Activated naive CD8-positive, alpha-beta T cell (primary cell): ENCODE measurements at regions not wholly inside any gene's neighbourhood (a gene's known extent, or its start where the extent isn't known, plus 50 kb on each side); places are given as distances from the start of the nearest gene placed in this dataset.

Source experiments
- H3K27ac Mint-ChIP-seq: one replicate; pipeline ENCODE4 v1.8.0; 2021; ENCODE audit warnings: mixed read lengths
- H3K27me3 Mint-ChIP-seq: one replicate; pipeline ENCODE4 v1.8.0; 2021; ENCODE audit warnings: mixed read lengths
- H3K36me3 Mint-ChIP-seq: one replicate; pipeline ENCODE4 v1.8.0; 2021; ENCODE audit warnings: mixed read lengths
- H3K4me1 Mint-ChIP-seq: one replicate; pipeline ENCODE4 v1.8.0; 2021; ENCODE audit warnings: low read depth, mixed read lengths
- H3K4me3 Mint-ChIP-seq: one replicate; pipeline ENCODE4 v1.8.0; 2021; ENCODE audit warnings: mild to moderate bottlenecking, mixed read lengths
- H3K9me3 Mint-ChIP-seq: one replicate; pipeline ENCODE4 v1.8.0; 2021; ENCODE audit warnings: low read depth, mixed read lengths

GRCh38 chr18:79625924-79626561, 53.6 kb upstream of the CTDP1 start:
- Mint-ChIP-seq H3K4me3 (no peak overlapping the region), H3K27ac (no peak overlapping the region), H3K27me3 (peaks cover 4% of the 10 kb centered on the region), H3K4me1 (peaks cover 6% of the 10 kb centered on the region), H3K36me3 (no peaks in the 10 kb centered on the region), H3K9me3 (no peaks in the 10 kb centered on the region)

- Mint-ChIP-seq H3K9me3 (no peaks in the 10 kb centered on the region), H3K4me3 (no peak overlapping the region), H3K36me3 (no peaks in the 10 kb centered on the region), H3K4me1 (peaks cover 6% of the 10 kb centered on the region), H3K27ac (no peak overlapping the region), H3K27me3 (peaks cover 4% of the 10 kb centered on the region)
Observed at GRCh38 chr18:79626905-79627749, 52.5 kb upstream of the CTDP1 start.

GRCh38 chr18:79627750-79628294, 51.8 kb upstream of the CTDP1 start:
- peaks cover 6% of the 10 kb centered on the region for H3K4me1 Mint-ChIP-seq
- H3K27ac Mint-ChIP-seq, result no peak overlapping the region
- no peaks in the 10 kb centered on the region for H3K36me3 Mint-ChIP-seq
- peaks cover 4% of the 10 kb centered on the region for H3K27me3 Mint-ChIP-seq
- H3K9me3 Mint-ChIP-seq, result no peaks in the 10 kb centered on the region
- no peak overlapping the region for H3K4me3 Mint-ChIP-seq

- H3K4me3 Mint-ChIP-seq, result no peak overlapping the region
- no peaks in the 10 kb centered on the region for H3K36me3 Mint-ChIP-seq
- H3K4me1 Mint-ChIP-seq, result peaks cover 6% of the 10 kb centered on the region
- H3K27ac Mint-ChIP-seq, result no peak overlapping the region
- no peaks in the 10 kb centered on the region for H3K9me3 Mint-ChIP-seq
- H3K27me3 Mint-ChIP-seq, result peaks cover 4% of the 10 kb centered on the region
Observed at GRCh38 chr18:79628416-79629248, 51.0 kb upstream of the CTDP1 start.

- no peaks in the 10 kb centered on the region for H3K9me3 Mint-ChIP-seq
- H3K36me3 Mint-ChIP-seq, result no peaks in the 10 kb centered on the region
- no peak overlapping the region for H3K27ac Mint-ChIP-seq
- H3K27me3 Mint-ChIP-seq, result peaks cover 4% of the 10 kb centered on the region
- H3K4me1 Mint-ChIP-seq, result peaks cover 6% of the 10 kb centered on the region
- no peak overlapping the region for H3K4me3 Mint-ChIP-seq
Observed at GRCh38 chr18:79629249-79629558, 50.4 kb upstream of the CTDP1 start.

GRCh38 chr18:79629606-79630005, 50.0 kb upstream of the CTDP1 start:
- Mint-ChIP-seq H3K9me3 (no peaks in the 10 kb centered on the region), H3K27ac (no peak overlapping the region), H3K4me1 (peaks cover 6% of the 10 kb centered on the region), H3K36me3 (no peaks in the 10 kb centered on the region), H3K27me3 (peaks cover 4% of the 10 kb centered on the region), H3K4me3 (no peak overlapping the region)
